Natural killer cell (primary cell): ENCODE measurements at regions not wholly inside any gene's neighbourhood (a gene's known extent, or its start where the extent isn't known, plus 50 kb on each side); places are given as distances from the start of the nearest gene placed in this dataset.
"Not testable (repeated sequence)": the region's sequence is repeated elsewhere in the genome, so short reads cannot be mapped to it uniquely, and the experiment has no call there.

Experiments
- ATAC-seq, 3 donors: fragments of 150-1000 bp in 2 of 3; fragments of 200-7000 bp in 1 of 3; cut with Tn5 transposase; 1 replicate in 1 of 3; 2 replicates in 2 of 3; pipeline ENCODE4 v1.10.0; 2021; ENCODE audit warnings: mild to moderate bottlenecking in 2 of 3, moderate library complexity in 2 of 3
- DNase-seq, 2 donors: peaks; one replicate each; pipeline versions ENCODE4 v3.0.0 to v3.0.0-alpha.2; 2013 to 2021; ENCODE audit warnings: mixed read lengths in 1 of 2
- H3K27ac ChIP-seq: one replicate; pipeline ENCODE4 v1.5.1; 2013; ENCODE audit warnings: mild to moderate bottlenecking, low read length
- H3K27me3 ChIP-seq: one replicate; pipeline ENCODE4 v1.6.1; 2013; ENCODE audit warnings: low read length; ENCODE audit not compliant: control insufficient read depth, insufficient read depth
- H3K36me3 ChIP-seq: one replicate; pipeline ENCODE4 v1.6.1; 2013; ENCODE audit warnings: low read length; ENCODE audit not compliant: control insufficient read depth, insufficient read depth
- H3K4me1 ChIP-seq: one replicate; pipeline ENCODE4 v1.6.1; 2013; ENCODE audit warnings: low read length; ENCODE audit not compliant: control insufficient read depth, insufficient read depth
- H3K4me3 ChIP-seq: one replicate; pipeline ENCODE4 v1.5.1; 2013; ENCODE audit warnings: low read length
- H3K9me3 ChIP-seq: one replicate; pipeline ENCODE4 v1.6.1; 2013; ENCODE audit warnings: low read length; ENCODE audit not compliant: control insufficient read depth, insufficient read depth
- H3K27ac Mint-ChIP-seq, 2 donors: one replicate each; pipeline ENCODE4 v1.8.0; 2022; ENCODE audit warnings: mild to moderate bottlenecking in 2 of 2, mixed read lengths in 2 of 2, moderate library complexity in 1 of 2
- H3K27me3 Mint-ChIP-seq, 2 donors: one replicate each; pipeline ENCODE4 v1.8.0; 2022; ENCODE audit warnings: low read depth in 2 of 2, mixed read lengths in 2 of 2
- H3K36me3 Mint-ChIP-seq: one replicate; pipeline ENCODE4 v1.8.0; 2022; ENCODE audit warnings: mixed read lengths
- H3K4me1 Mint-ChIP-seq, 2 donors: one replicate each; pipeline ENCODE4 v1.8.0; 2022; ENCODE audit warnings: mixed read lengths in 2 of 2
- H3K4me3 Mint-ChIP-seq: one replicate; pipeline ENCODE4 v1.8.0; 2022; ENCODE audit warnings: mild to moderate bottlenecking, moderate library complexity, mixed read lengths
- H3K9me3 Mint-ChIP-seq, 2 donors: one replicate each; pipeline ENCODE4 v1.8.0; 2022; ENCODE audit warnings: mixed read lengths in 2 of 2
- CTCF ChIP-seq: fragments of 200-600 bp; IDR thresholded peaks from one replicate; pipeline ENCODE4 v1.8.0; 2022; ENCODE audit warnings: antibody characterized with exemption
- WGBS: methylation state at CpG from one replicate; pipeline ENCODE4 v1.1.7; 2013; ENCODE audit warnings: missing lambda C conversion rate; ENCODE audit not compliant: insufficient coverage; 5-methylcytosine and 5-hydroxymethylcytosine counted together
- intact Hi-C: fragments of 100-400 bp; cut with micrococcal nuclease; formaldehyde crosslinking; loops from one replicate; pipeline ENCODE4 v1.14.2; 2022

DNA sequence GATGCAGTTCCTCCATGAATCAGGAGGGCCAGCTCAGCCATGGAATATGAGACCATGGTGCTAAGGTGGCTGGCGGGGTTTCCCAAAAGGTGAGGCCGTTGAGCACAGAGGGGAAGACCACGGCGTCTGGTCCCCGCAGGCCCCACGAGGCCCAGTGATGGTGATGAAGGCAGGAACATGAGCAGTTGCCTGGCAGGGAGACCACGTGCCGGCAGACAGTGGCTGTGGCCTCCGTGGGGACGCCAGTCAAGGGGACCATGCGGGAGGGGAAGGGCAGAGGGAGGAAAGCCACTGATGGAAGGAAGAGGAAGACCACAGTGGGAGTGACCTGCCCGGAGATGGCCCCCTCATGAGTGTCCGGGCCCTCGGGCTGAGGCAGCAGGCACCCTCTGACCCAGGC lies 220.9 kb upstream of the SGCG start:
- intact Hi-C loops, H3K4me3 ChIP-seq, H3K9me3 ChIP-seq, H3K27me3 ChIP-seq, H3K36me3 ChIP-seq, ATAC-seq, H3K9me3 Mint-ChIP-seq, H3K27ac ChIP-seq, DNase-seq, H3K4me1 ChIP-seq, H3K4me1 Mint-ChIP-seq, H3K27ac Mint-ChIP-seq, H3K4me3 Mint-ChIP-seq, H3K27me3 Mint-ChIP-seq, H3K36me3 Mint-ChIP-seq: not testable (repeated sequence)
- WGBS = 93% methylated on average over 9 of the region's 14 CpGs

DNA sequence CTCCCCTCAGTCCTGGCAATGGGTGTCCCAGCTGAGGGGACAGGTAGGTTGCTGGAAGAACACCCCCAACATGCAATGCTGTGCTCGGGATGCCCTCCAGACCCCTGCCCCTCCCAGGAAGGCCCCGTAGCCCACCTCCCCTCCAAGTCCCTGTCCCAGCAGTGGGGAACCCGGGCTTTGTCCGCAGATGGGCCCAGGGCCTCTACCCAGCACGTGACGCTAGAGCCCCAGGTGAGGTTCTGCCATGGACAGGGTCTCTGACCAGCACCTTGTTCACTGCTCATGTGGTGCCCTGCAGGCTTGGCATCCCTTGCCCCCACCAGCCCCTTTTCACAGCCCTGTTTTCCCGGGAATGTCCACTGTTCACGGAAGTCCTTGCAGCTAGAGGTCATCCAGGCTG lies 220.0 kb upstream of the SGCG start:
- H3K4me1 ChIP-seq = no peaks in the 10 kb centered on the region
- no peak overlapping the region for H3K27ac ChIP-seq
- WGBS = 78% methylated on average over 8 of the region's 8 CpGs
- ATAC-seq = no peak
- no peak overlapping the region for H3K4me3 Mint-ChIP-seq
- DNase-seq = no peak
- no peaks in the 10 kb centered on the region for H3K36me3 ChIP-seq
- TF ChIP-seq CTCF = no peak
- H3K4me3 ChIP-seq = no peak overlapping the region
- no peaks in the 10 kb centered on the region for H3K9me3 Mint-ChIP-seq
- no peaks in the 10 kb centered on the region for H3K27me3 Mint-ChIP-seq
- H3K9me3 ChIP-seq = no peaks in the 10 kb centered on the region
- no peaks in the 10 kb centered on the region for H3K36me3 Mint-ChIP-seq
- intact Hi-C loops = no loop called here
- H3K27ac Mint-ChIP-seq = no peak overlapping the region
- H3K4me1 Mint-ChIP-seq = no peaks in the 10 kb centered on the region
- no peaks in the 10 kb centered on the region for H3K27me3 ChIP-seq

DNA sequence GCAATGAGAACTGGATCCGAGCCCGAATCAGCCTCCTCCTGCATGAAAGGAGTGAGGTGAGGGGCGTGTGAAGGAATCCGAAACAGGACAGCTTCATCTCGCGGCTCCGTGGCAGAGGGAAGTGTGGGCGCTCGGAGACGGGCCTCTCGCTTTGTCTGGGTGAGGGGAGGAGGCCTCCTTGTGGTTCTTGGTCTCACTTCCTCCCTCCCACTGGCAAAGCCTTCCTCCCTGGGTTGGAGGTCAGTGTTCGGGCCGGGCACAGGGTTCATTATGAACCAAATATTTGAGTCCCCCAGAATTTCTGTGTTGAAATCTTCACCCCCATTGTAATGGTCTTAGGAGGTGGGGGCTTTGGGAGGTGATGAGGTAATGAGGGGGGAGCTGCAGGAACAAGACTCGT lies 219.4 kb upstream of the SGCG start:
- DNase-seq, H3K27me3 Mint-ChIP-seq, H3K9me3 Mint-ChIP-seq, intact Hi-C loops, H3K9me3 ChIP-seq, H3K36me3 ChIP-seq, H3K4me3 ChIP-seq, H3K4me1 ChIP-seq, H3K27me3 ChIP-seq, H3K4me1 Mint-ChIP-seq, H3K4me3 Mint-ChIP-seq, H3K36me3 Mint-ChIP-seq, H3K27ac ChIP-seq, ATAC-seq, H3K27ac Mint-ChIP-seq: not testable (repeated sequence)
- WGBS = 56% methylated on average over 3 of the region's 14 CpGs

DNA sequence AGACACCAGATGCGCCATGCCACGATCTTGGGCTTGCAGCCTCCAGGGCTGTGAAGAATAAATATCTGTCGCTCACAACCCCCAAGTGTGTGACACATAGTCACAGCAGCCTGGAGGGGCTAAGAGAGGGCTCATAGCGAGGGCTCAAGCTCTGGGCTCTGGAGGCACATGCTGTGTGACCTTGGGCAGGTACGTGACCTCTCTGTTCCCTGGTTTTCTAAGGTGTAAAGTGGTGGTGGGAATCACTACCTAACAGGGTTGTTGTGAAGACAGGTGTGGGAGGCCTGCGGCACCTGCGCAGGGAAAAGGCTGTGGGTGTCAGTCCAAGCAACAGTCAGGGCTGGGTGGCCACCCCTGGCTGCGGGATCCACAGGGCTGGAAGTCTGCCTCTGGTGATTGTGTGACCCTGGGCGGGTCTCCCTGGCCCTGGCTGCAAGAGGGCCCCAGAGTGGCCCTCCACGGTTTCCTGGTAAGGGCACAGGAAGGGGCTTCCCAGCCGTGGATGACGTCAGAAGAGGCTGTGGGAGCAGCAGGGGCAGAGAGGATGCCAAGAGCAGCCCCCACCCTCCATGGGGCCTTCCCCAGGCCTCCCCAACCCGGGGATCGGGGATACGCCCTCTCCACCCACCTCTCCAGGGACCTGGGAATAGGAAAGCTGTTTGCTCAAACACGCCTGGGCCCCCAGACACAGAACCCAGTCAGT lies 218.8 kb upstream of the SGCG start:
- intact Hi-C loops = no loop called here

DNA sequence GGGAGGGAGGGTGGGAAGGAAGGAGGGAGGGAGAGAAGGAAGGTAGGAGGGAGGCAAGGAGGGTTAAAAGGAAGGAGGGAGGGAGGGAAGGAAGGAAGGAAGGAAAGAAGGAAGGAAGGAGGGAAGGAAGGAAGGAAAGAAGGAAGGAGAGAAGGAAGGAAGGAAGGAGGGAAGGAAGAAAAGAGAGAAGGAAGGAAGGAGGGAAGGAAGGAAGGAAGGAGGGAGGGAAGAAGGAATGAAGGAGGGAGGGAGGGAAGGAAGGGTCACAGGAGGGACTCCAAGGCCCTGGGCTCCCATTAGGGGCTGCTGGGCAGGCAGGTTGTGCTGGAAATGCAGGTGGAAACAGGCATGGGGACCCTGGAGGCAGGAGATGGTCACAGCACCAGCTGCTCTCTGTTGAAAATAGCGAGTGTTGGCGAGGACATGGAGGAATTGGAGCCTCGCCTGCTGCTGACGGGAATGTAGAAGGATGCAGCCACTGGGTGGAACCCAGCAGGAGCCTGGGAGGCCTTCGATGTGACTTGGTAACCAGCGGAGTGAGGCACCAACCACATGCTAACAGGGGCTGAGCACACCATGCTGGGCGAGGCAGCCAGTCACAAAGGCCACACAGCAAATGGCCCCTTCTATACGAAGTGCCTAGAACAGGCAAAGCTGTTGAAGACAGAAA lies 217.3 kb upstream of the SGCG start:
- H3K27me3 Mint-ChIP-seq, H3K9me3 Mint-ChIP-seq, H3K9me3 ChIP-seq, H3K27ac ChIP-seq, ATAC-seq, H3K36me3 Mint-ChIP-seq, H3K36me3 ChIP-seq, H3K4me1 ChIP-seq, intact Hi-C loops, DNase-seq, H3K27me3 ChIP-seq, H3K4me3 ChIP-seq, H3K4me1 Mint-ChIP-seq, H3K4me3 Mint-ChIP-seq, H3K27ac Mint-ChIP-seq: not testable (repeated sequence)
- 90% methylated on average over 7 of the region's 8 CpGs for WGBS

More for the DNA sequence above, 218.8 kb upstream of the SGCG start:
- no peaks in the 10 kb centered on the region for H3K27me3 Mint-ChIP-seq
- H3K27ac Mint-ChIP-seq = no peak overlapping the region
- Histone ChIP-seq H3K36me3 (no peaks in the 10 kb centered on the region), H3K4me1 (no peaks in the 10 kb centered on the region), H3K27me3 (no peaks in the 10 kb centered on the region), H3K4me3 (no peak overlapping the region), H3K27ac (no peak overlapping the region), H3K9me3 (no peaks in the 10 kb centered on the region)
- H3K9me3 Mint-ChIP-seq = no peaks in the 10 kb centered on the region
- TF ChIP-seq CTCF = no peak
- no peak overlapping the region for H3K4me3 Mint-ChIP-seq
- 74% methylated on average over 16 of the region's 16 CpGs for WGBS
- ATAC-seq (no peak), DNase-seq (no peak)
- no peaks in the 10 kb centered on the region for H3K36me3 Mint-ChIP-seq
- no peaks in the 10 kb centered on the region for H3K4me1 Mint-ChIP-seq
